NCI-H1417 (cell line): ENCODE measurements at regions not wholly inside any gene's neighbourhood (a gene's known extent, or its start where the extent isn't known, plus 50 kb on each side); places are given as distances from the start of the nearest gene placed in this dataset.

ENCODE experiments used
- DNase-seq, 3 experiments: peaks; one replicate each; lab custom pipeline; 2025; lab: John Stamatoyannopoulos, UW

- no peak for DNase-seq
Measured at GRCh38 chr2:122108186-122108585, 352.7 kb downstream of the TSN start.

- DNase-seq = no peak
Measured at GRCh38 chr2:122112216-122113005, 357.0 kb downstream of the TSN start.

- no peak for DNase-seq
Measured at GRCh38 chr2:122114421-122114820, 359.0 kb downstream of the TSN start.

GRCh38 chr2:122117371-122117770 lies 361.9 kb downstream of the TSN start:
- DNase-seq = no peak

- DNase-seq = no peak
Measured at GRCh38 chr2:122129399-122129798, 373.9 kb downstream of the TSN start.

GRCh38 chr2:122132147-122132691 lies 376.8 kb downstream of the TSN start:
- no peak for DNase-seq

- DNase-seq = no peak
Measured at GRCh38 chr2:122135021-122135937, 379.8 kb downstream of the TSN start.

GRCh38 chr2:122136056-122136455 lies 380.6 kb downstream of the TSN start:
- peak in 2 of 3 experiments; percentile 9 to 20 for DNase-seq

- DNase-seq = no peak
Measured at GRCh38 chr2:122138561-122138960, 383.1 kb downstream of the TSN start.

GRCh38 chr2:122139739-122140420 lies 384.4 kb downstream of the TSN start:
- no peak for DNase-seq

GRCh38 chr2:122144884-122145283 lies 389.4 kb downstream of the TSN start:
- no peak for DNase-seq

GRCh38 chr2:122145856-122146255 lies 390.4 kb downstream of the TSN start:
- DNase-seq = peak in 2 of 3 experiments; percentile 13 to 14

GRCh38 chr2:122148128-122148767 lies 392.8 kb downstream of the TSN start:
- no peak for DNase-seq

- DNase-seq = no peak
Measured at GRCh38 chr2:122150524-122151280, 395.3 kb downstream of the TSN start.

- DNase-seq = no peak
Measured at GRCh38 chr2:122152571-122152970, 397.1 kb downstream of the TSN start.

GRCh38 chr2:122156176-122156890 lies 400.9 kb downstream of the TSN start:
- DNase-seq = no peak

GRCh38 chr2:122157158-122157557 lies 401.7 kb downstream of the TSN start:
- DNase-seq = no peak

- DNase-seq = no peak
Measured at GRCh38 chr2:122163617-122164016, 408.2 kb downstream of the TSN start.

- no peak for DNase-seq
Measured at GRCh38 chr2:122164964-122165363, 409.5 kb downstream of the TSN start.

- DNase-seq = no peak
Measured at GRCh38 chr2:122166820-122167219, 411.4 kb downstream of the TSN start.
